Astrocyte of the hippocampus (primary cell): ENCODE measurements at regions not wholly inside any gene's neighbourhood (a gene's known extent, or its start where the extent isn't known, plus 50 kb on each side); places are given as distances from the start of the nearest gene placed in this dataset.

ENCODE experiments used
- DNase-seq: peaks from one replicate; pipeline ENCODE4 v3.0.0; 2011; ENCODE audit warnings: low read depth, low spot score

- no peak for DNase-seq
Measured at GRCh38 chr4:110778521-110778920, 155.6 kb upstream of the PITX2 start.

- no peak for DNase-seq
Measured at GRCh38 chr4:110780538-110780937, 157.7 kb upstream of the PITX2 start.

GRCh38 chr4:110781944-110782343 lies 159.1 kb upstream of the PITX2 start:
- no peak for DNase-seq

GRCh38 chr4:110787109-110787508 lies 164.2 kb upstream of the PITX2 start:
- no peak for DNase-seq

GRCh38 chr4:110787707-110788106 lies 164.8 kb upstream of the PITX2 start:
- no peak for DNase-seq

GRCh38 chr4:110788302-110788701 lies 165.4 kb upstream of the PITX2 start:
- DNase-seq = no peak

GRCh38 chr4:110792036-110792435 lies 169.2 kb upstream of the PITX2 start:
- no peak for DNase-seq

GRCh38 chr4:110793381-110793801 lies 170.5 kb upstream of the PITX2 start:
- peak; percentile 47 for DNase-seq

GRCh38 chr4:110793890-110794554 lies 171.1 kb upstream of the PITX2 start:
- DNase-seq = peak; percentile 12

- no peak for DNase-seq
Measured at GRCh38 chr4:110795971-110796370, 173.1 kb upstream of the PITX2 start.

GRCh38 chr4:110797486-110797885 lies 174.6 kb upstream of the PITX2 start:
- DNase-seq = no peak

- DNase-seq = peak; percentile 12
Measured at GRCh38 chr4:110798687-110799086, 175.8 kb upstream of the PITX2 start.

GRCh38 chr4:110799211-110799610 lies 176.3 kb upstream of the PITX2 start:
- DNase-seq = no peak

GRCh38 chr4:110801591-110801990 lies 178.7 kb upstream of the PITX2 start:
- no peak for DNase-seq

GRCh38 chr4:110808351-110808878 lies 185.5 kb upstream of the PITX2 start:
- peak; percentile 20 for DNase-seq

GRCh38 chr4:110815950-110816349 lies 193.1 kb upstream of the PITX2 start:
- DNase-seq = no peak

- no peak for DNase-seq
Measured at GRCh38 chr4:110816367-110816766, 193.5 kb upstream of the PITX2 start.

- no peak for DNase-seq
Measured at GRCh38 chr4:110821186-110821585, 198.3 kb upstream of the PITX2 start.

- no peak for DNase-seq
Measured at GRCh38 chr4:110823251-110823650, 200.4 kb upstream of the PITX2 start.

- no peak for DNase-seq
Measured at GRCh38 chr4:110824344-110824743, 201.5 kb upstream of the PITX2 start.

GRCh38 chr4:110826656-110827055 lies 203.8 kb upstream of the PITX2 start:
- no peak for DNase-seq

GRCh38 chr4:110830461-110830860 lies 207.6 kb upstream of the PITX2 start:
- no peak for DNase-seq

- DNase-seq = no peak
Measured at GRCh38 chr4:110837896-110838450, 215.1 kb upstream of the PITX2 start.
